ENCODE measurements at regions not wholly inside any gene's neighbourhood (a gene's known extent, or its start where the extent isn't known, plus 50 kb on each side); places are given as distances from the start of the nearest gene placed in this dataset.
"Not testable (repeated sequence)": the region's sequence is repeated elsewhere in the genome, so short reads cannot be mapped to it uniquely, and the experiment has no call there.

DNA sequence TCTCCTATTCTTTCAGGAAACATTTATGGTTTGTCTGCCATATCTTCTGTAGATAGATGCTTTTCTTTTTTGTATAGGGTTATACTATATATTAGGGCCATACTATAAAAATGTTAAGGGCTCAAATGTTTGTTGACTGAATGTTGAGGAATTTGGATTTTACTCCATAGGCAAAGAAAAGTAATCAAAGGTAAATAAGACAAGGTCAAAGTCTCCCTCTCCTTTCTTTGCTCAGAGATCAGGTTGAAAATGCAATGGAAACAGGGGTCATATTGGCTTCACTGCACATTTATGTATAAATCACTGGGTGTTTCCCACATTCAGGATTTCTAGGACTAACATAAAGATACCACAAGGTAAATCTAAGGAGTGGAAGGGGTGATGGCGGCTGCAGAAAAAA, 291.4 kb upstream of the FZD8 start:
- Histone ChIP-seq H3K9me3 (ENCODE audit: insufficient read depth, low read depth, low read length) (no peaks in the 10 kb centered on the region), H3K4me2 (ENCODE audit: low read depth, low read length, poor library complexity, severe bottlenecking) (no peak overlapping the region), H3K79me2 (ENCODE audit: insufficient read depth, low read length) (no peaks in the 10 kb centered on the region), H2AFZ (ENCODE audit: low read length) (no peak overlapping the region), H3K9me2 (replicated peaks; ENCODE audit: low read depth, low read length) (no peaks in the 10 kb centered on the region), H3F3A (ENCODE audit: low read depth) (no peaks in the 10 kb centered on the region), H3K36me3 (ENCODE audit: insufficient read depth, low read length) (no peaks in the 10 kb centered on the region), H4K20me1 (ENCODE audit: insufficient read depth, low read length, poor library complexity, severe bottlenecking) (no peaks in the 10 kb centered on the region), H3K4me1 (ENCODE audit: insufficient read depth, low read length, poor library complexity, severe bottlenecking) (no peaks in the 10 kb centered on the region), H3K27me3 (ENCODE audit: insufficient read depth, low read length, poor library complexity, severe bottlenecking) (no peaks in the 10 kb centered on the region), H3K4me3 (ENCODE audit: low read length, poor library complexity, severe bottlenecking) (no peak overlapping the region), H3K9ac (ENCODE audit: low read depth, low read length, poor library complexity, severe bottlenecking) (no peak overlapping the region)
- no peak for TF ChIP-seq CTCF (conservative IDR thresholded peaks at IDR 0.05; ENCODE audit: low read length)
- TF ChIP-seq EZH2phosphoT487 (IDR thresholded peaks at IDR 0.05; ENCODE audit: borderline replicate concordance), result no peak

- H3K9ac ChIP-seq (ENCODE audit: low read depth, low read length, poor library complexity, severe bottlenecking); H2AFZ ChIP-seq (ENCODE audit: low read length); H3K36me3 ChIP-seq (ENCODE audit: insufficient read depth, low read length); H3K9me2 ChIP-seq (replicated peaks; ENCODE audit: low read depth, low read length); H3K27me3 ChIP-seq (ENCODE audit: insufficient read depth, low read length, poor library complexity, severe bottlenecking); H4K20me1 ChIP-seq (ENCODE audit: insufficient read depth, low read length, poor library complexity, severe bottlenecking); H3K4me2 ChIP-seq (ENCODE audit: low read depth, low read length, poor library complexity, severe bottlenecking); H3K4me1 ChIP-seq (ENCODE audit: insufficient read depth, low read length, poor library complexity, severe bottlenecking); H3K79me2 ChIP-seq (ENCODE audit: insufficient read depth, low read length); H3F3A ChIP-seq (ENCODE audit: low read depth); H3K4me3 ChIP-seq (ENCODE audit: low read length, poor library complexity, severe bottlenecking); H3K9me3 ChIP-seq (ENCODE audit: insufficient read depth, low read depth, low read length): not testable (repeated sequence)
These were observed 287.9 kb upstream of the FZD8 start for GRCh38 chr10:35929962-35930361.

DNA sequence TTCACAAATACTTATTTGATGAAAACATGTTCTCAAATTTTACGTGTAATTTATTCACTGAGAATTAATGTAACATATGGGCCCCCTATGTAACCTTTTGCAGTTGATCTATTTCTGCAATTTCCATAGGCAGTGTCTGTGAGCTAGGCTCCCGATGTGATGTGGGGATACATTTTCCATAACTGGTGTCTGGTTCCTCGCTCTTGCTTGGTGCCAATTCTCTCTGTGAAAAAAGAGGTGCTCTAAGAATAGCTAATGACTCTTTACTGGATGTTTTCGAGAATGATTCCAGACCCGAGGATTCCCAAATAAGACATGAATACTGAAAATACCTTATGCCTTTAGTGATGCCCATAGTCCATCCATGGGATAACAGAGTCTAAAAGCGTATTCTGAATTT, 286.7 kb upstream of the FZD8 start:
- no peaks in the 10 kb centered on the region for H4K20me1 ChIP-seq (ENCODE audit: insufficient read depth, low read length, poor library complexity, severe bottlenecking)
- H3K36me3 ChIP-seq (ENCODE audit: insufficient read depth, low read length), result no peaks in the 10 kb centered on the region
- H3K4me3 ChIP-seq (ENCODE audit: low read length, poor library complexity, severe bottlenecking), result no peak overlapping the region
- H3K79me2 ChIP-seq (ENCODE audit: insufficient read depth, low read length), result no peaks in the 10 kb centered on the region
- no peaks in the 10 kb centered on the region for H3K4me1 ChIP-seq (ENCODE audit: insufficient read depth, low read length, poor library complexity, severe bottlenecking)
- H3F3A ChIP-seq (ENCODE audit: low read depth), result no peaks in the 10 kb centered on the region
- H3K9me2 ChIP-seq (replicated peaks; ENCODE audit: low read depth, low read length), result no peaks in the 10 kb centered on the region
- no peaks in the 10 kb centered on the region for H3K27me3 ChIP-seq (ENCODE audit: insufficient read depth, low read length, poor library complexity, severe bottlenecking)
- TF ChIP-seq EZH2phosphoT487 (IDR thresholded peaks at IDR 0.05; ENCODE audit: borderline replicate concordance), result no peak
- TF ChIP-seq CTCF (conservative IDR thresholded peaks at IDR 0.05; ENCODE audit: low read length), result no peak
- H3K9me3 ChIP-seq (ENCODE audit: insufficient read depth, low read depth, low read length), result no peaks in the 10 kb centered on the region
- no peak overlapping the region for H3K4me2 ChIP-seq (ENCODE audit: low read depth, low read length, poor library complexity, severe bottlenecking)
- H3K9ac ChIP-seq (ENCODE audit: low read depth, low read length, poor library complexity, severe bottlenecking), result no peak overlapping the region
- no peak overlapping the region for H2AFZ ChIP-seq (ENCODE audit: low read length)

- H2AFZ ChIP-seq (ENCODE audit: low read length), result no peak overlapping the region
- H3K9me2 ChIP-seq (replicated peaks; ENCODE audit: low read depth, low read length), result no peaks in the 10 kb centered on the region
- TF ChIP-seq EZH2phosphoT487 (IDR thresholded peaks at IDR 0.05; ENCODE audit: borderline replicate concordance), result no peak
- TF ChIP-seq CTCF (conservative IDR thresholded peaks at IDR 0.05; ENCODE audit: low read length), result no peak
- H3K27me3 ChIP-seq (ENCODE audit: insufficient read depth, low read length, poor library complexity, severe bottlenecking), result no peaks in the 10 kb centered on the region
- H3K4me3 ChIP-seq (ENCODE audit: low read length, poor library complexity, severe bottlenecking), result no peak overlapping the region
- H3K36me3 ChIP-seq (ENCODE audit: insufficient read depth, low read length), result no peaks in the 10 kb centered on the region
- H3K9me3 ChIP-seq (ENCODE audit: insufficient read depth, low read depth, low read length), result no peaks in the 10 kb centered on the region
- H3K9ac ChIP-seq (ENCODE audit: low read depth, low read length, poor library complexity, severe bottlenecking), result no peak overlapping the region
- H4K20me1 ChIP-seq (ENCODE audit: insufficient read depth, low read length, poor library complexity, severe bottlenecking), result no peaks in the 10 kb centered on the region
- H3K79me2 ChIP-seq (ENCODE audit: insufficient read depth, low read length), result no peaks in the 10 kb centered on the region
- H3K4me1 ChIP-seq (ENCODE audit: insufficient read depth, low read length, poor library complexity, severe bottlenecking), result no peaks in the 10 kb centered on the region
- H3F3A ChIP-seq (ENCODE audit: low read depth), result no peaks in the 10 kb centered on the region
- no peak overlapping the region for H3K4me2 ChIP-seq (ENCODE audit: low read depth, low read length, poor library complexity, severe bottlenecking)
These were observed 285.9 kb upstream of the FZD8 start for GRCh38 chr10:35927990-35928488.

Data from Loucy (cell line).